NCI-H187 treated with DMSO at 0.1 percent for 48 hours (cell line): ENCODE measurements at regions not wholly inside any gene's neighbourhood (a gene's known extent, or its start where the extent isn't known, plus 50 kb on each side); places are given as distances from the start of the nearest gene placed in this dataset.

Experiments
- DNase-seq: peaks from one replicate; lab custom pipeline; 2025; lab: John Stamatoyannopoulos, UW

GRCh38 chr9:130781569-130781968 is 53.5 kb upstream of the ABL1 start:
- DNase-seq, result no peak

DNA sequence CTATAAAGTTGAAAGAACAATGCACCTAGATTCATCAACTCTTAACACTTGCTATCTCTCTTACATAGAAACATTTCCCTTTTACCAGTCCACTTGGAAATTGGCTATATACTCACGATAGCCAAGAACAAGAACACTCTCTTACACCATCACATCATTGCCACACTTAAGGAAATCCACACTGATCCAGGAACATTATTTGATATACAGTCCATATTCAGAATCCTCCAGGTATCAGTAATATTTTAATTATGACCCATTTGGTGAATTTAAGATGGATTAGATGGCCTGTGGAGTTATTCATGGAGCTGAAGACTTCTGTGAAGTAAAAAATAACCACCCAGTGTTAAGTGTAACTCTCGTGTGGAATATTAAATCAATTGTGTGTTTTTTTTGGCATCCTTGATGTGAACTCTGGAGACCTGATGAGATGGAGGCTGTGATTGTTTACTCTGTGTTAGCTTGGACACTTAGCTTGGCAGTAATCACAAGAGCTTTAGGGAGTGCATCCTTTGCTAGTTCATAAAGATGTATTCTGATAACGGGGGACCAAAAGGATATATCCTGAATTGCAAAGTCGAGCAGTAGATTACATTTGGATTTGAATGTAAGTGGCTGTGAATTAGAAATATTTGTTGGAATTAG is 52.0 kb upstream of the ABL1 start:
- DNase-seq, result no peak

GRCh38 chr9:130785053-130785452 is 50.0 kb upstream of the ABL1 start:
- no peak for DNase-seq
